ENCODE measurements at regions not wholly inside any gene's neighbourhood (a gene's known extent, or its start where the extent isn't known, plus 50 kb on each side); places are given as distances from the start of the nearest gene placed in this dataset.

DNA sequence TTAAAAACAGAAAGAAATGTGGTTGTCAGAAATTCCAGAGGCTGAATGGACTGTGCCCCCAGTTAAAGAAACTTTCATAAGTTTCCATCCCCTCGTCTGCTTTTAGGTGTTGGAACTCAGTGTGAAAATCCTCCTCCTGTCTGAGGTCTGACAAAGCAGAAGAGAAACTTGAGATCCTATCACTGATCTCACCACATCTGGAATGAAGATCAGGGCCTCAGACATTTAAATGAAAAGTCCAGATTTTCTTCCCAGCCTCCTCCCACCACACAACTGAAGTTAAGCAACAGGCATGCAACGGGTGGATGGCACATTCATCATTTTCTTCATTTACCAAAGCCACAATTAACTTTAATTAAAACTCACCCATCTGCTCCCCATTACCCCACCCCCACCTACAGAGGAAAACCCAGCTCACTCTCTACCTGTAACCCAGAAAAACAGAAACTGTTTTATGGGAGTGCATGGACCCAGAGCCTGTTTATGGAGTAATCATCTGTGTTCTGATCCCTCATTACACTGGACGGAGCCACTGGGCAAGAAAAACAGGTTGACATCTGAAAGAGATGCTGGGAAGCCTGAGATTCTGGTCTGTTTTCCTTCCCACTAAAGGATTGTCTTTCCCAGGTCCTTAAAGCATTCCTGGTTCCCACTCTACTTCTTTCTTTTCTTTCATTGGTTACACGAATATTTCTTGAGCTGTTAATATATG lies 58.1 kb upstream of the HOPX start:
- TF ChIP-seq EZH2 (IDR thresholded peaks at IDR 0.05; ENCODE audit: insufficient read depth, poor library complexity, severe bottlenecking): no peak
- TF ChIP-seq EZH2phosphoT487 (IDR thresholded peaks at IDR 0.05; ENCODE audit: insufficient read depth, low read depth): no peak
